NAMALWA (cell line): ENCODE measurements at regions not wholly inside any gene's neighbourhood (a gene's known extent, or its start where the extent isn't known, plus 50 kb on each side); places are given as distances from the start of the nearest gene placed in this dataset.

Experiments used
- DNase-seq: peaks from one replicate; pipeline ENCODE4 v3.0.0-alpha.2; 2015; ENCODE audit warnings: low spot score

DNA sequence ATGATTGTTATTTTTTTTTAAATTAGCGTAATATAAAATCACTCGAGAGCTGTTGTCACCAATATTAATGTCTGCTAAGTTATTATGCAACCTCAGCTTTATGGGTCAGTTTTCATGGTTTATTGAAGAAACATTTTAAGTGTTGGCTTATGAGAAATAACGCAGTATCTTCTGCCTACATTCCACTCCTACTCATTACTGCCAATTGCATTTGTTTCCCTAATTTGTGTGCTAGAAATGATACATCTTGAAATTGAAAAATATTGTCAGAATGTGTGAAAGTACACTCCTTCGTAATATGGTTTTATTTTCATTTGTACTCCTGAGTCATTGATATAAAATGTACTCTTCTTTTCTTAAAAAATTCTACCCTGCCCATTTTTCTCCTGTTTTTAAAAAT lies 333.3 kb upstream of the HSF2 start:
- DNase-seq, result no peak

DNA sequence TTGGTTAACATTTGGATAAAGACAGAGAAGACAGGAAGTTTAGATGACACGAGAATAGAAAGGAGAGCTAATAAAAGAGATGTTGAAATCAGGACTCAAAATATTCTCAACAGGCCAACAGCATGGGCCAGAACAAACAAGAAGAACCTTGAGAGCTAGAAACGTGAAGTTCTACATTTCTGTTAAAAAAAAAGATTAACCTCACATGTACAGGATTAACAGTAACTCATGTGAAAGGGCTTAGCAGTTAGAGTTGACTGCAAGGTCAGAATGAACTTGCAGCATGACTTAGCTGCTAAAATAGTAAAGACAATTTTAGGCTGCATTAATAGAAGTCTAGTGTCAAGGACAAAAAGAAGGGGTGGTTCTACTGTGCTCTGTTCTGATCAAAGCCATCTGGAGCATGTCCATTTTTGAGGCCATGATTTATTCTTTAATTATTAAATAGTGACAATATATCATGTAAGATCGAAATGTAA lies 331.1 kb upstream of the HSF2 start:
- no peak for DNase-seq

DNA sequence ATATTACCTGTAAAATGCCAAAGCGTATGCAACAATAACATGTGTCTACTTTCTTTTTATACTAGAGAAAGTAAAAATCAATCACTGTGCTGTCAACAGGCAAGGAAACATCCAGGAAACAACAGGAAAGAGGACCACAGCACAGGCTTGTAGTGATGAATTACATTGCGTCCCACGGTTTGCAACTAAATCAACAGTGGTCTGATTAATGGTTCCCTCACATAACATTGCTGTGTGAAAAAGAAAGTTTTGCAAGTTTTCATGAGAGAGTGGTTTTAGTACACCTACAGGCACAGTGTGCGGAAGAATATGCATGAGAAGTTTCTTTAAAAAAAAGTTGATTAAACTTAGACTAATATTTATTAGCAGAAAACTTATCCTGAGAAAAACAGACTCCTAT lies 329.5 kb upstream of the HSF2 start:
- DNase-seq, result no peak

DNA sequence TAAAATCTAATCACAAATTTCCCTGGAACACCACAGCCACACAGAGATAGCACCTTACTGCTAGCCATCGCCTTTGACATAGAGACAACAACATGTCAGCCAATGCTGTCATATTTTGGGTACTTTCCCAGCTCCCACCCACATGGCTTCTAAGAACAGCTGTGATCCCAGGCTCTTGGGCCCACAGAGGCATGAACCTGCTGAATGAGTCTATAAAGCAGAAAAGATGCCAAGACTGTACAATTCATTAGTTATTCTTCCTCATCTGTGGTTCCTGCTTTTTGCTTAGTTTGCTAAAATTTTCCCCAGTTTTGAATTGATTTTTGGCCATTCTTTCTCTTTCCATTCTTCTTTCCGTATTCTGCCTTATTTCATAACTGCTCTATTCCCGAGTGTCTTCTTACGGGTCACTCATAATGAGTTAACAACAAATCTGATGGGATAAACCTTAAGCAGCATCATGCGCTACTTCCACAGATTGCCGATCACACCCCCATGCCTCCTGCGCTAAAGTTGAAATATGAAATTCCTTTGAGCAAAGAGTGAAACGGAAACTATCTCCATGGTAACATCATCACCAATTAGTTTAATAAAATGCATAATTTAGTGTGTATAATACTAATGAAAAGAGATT lies 327.3 kb upstream of the HSF2 start:
- no peak for DNase-seq

DNA sequence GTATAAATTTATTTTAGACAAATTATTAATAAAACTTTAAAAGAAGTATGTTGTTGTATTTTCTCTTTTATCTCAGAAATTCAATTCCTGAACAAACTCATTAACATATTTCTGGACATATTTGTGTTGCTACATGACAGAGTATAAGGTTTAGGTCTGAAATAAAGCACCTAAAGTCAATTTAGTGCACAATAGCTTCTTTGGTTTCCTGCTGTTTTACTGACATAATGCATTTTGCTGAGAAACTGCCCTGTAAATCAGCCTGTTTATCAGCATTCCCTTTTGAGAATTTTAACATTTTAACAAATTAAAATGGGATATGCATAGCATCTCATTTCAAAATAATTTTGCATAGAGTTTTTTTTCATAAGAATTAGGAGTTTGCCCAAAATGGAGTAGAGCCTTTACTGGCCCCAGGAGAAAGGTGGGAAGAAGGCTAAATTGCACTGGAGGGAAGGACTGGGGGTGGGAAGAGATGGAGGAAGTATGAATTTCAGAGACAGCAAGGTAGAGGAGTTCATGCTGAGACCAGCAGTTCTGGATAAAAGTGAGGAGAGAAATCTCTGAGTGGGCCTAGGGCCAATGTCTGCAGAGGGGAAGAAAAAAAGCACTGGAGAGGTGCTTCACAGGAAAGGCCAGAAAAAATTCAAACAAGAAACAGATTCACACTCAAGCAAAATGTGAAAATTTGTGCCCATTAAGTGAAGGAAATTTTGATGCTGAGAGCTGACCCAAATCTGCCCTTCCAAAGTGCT lies 324.2 kb upstream of the HSF2 start:
- no peak for DNase-seq

DNA sequence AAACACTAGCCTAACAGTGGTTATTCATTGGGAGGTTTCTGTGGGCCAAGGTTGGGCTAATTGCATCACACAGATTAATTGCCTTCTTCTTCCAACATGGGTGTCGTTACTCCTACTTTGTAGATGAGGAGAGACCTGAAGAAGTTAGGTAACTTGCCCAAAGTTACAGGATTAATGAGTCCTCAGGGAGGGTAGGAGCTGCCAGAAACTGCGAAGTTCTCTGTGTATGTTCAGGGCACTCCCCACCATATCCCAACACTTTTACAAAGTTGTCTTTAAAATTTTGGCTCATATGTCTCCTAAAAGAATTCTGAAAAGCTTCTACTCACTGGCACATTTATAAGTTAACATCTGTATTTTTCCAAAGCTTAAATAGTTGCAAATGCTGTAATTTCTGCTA lies 323.5 kb upstream of the HSF2 start:
- DNase-seq, result no peak

DNA sequence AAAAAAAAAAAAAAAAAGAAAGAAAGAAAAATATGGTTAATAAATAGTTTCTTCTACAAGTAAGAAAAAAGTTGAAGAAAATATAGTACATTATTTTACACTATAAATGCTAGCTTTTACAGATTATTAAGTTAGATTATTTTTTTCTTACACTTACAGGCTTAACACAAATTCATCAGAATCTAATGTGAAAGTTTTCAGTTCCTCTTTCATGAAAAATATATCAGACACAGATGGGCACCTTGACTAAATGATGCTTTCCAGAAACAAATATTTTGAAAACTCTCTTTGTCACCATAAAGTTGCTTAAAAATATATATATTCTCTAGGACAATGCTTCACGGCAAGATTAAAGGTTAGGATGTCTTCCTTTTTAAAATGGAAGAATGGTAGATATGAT lies 321.8 kb upstream of the HSF2 start:
- no peak for DNase-seq

DNA sequence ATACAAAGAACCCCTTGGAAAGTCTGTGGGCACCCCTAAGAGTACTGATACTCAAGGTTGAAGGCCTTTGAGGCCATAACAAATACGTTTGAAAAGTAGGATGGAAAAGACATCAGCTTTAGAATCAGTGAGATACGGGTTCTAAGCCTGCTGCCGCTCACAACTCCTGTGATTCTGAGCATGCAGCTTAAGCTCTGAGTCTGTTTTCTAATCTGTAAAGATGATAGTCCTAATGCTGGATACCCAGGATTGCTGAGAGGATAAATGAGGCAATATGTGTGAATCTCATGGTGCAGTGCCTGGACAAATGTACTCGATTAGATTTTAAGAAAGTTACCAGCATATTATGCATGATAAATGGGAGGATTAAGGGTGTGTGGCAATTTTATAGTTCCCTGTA lies 321.0 kb upstream of the HSF2 start:
- no peak for DNase-seq

DNA sequence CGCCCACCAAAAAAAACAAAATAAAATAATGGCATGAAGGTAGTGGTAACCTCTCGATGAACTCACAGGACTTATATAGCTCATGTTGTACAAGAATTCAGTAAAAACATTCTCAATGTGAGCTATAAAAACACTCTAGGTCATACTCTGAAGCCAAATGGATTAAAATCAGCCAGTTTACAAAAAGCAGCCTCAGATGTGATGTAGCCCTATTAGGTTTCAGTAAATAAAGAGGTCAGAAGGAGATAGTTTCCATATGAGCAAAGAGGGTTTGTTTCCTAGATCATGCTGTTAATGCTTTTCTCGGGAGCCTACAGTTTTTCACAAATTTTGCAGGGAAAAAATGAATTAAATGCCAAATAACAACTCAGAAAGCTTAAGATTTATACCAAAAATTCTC lies 319.5 kb upstream of the HSF2 start:
- DNase-seq, result no peak

DNA sequence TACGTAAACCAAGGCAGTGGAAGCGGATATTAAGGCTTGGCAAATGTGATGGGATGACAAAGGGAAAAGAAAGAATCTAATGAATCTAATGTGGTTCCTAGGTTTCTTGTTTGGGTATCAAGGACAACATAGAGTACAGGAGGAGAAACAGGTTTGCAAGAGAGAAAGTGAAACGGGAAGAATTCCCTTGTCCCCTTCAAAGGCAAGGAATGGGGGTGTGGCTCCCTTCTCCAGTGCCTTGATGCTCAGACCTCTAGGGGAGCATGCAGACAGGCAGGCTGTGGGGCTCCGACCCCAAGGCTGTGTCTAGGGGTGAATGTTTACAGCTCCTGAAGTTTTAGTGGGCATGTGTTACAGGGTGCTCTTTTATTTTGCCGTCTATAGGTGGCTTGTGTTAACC lies 317.5 kb upstream of the HSF2 start:
- no peak for DNase-seq

DNA sequence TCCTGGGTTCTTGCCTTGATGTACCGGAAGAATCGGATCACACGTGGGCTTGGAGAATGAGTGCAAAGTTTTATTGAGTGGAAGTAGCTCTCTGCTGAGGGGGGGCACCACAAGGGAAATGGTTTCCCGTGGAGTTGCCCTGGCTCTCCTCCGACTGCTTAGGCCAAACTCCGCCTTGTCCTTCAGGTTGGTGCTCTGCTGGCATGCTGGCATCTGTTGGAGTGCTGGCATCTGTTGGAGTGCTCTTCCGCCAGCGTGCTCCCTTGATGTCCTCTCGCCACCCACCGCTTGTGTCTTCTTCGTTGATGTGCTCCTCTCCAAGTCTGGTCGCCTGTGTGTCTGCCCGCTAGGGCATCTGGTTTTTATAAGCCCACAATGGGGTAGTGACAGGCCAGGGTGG lies 317.1 kb upstream of the HSF2 start:
- no peak for DNase-seq

DNA sequence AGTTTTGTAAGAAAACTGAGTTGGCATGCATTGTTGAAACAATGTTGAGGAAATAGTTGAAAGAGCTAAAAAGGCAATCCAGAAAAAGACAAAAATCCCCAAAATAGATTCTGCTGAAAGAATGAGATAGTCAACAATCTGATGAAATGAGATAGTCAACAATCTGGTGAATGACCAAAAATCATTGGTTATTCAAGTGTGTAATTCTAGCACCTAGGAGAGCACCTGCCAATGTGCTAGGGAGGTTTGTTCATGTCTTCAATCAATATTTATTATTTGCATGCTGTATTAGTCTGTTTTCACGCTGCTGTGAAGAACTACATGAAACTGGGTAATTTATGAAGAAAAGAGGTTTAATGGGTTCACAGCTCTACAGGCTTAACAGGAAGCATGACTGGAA lies 307.1 kb upstream of the HSF2 start:
- DNase-seq, result no peak

DNA sequence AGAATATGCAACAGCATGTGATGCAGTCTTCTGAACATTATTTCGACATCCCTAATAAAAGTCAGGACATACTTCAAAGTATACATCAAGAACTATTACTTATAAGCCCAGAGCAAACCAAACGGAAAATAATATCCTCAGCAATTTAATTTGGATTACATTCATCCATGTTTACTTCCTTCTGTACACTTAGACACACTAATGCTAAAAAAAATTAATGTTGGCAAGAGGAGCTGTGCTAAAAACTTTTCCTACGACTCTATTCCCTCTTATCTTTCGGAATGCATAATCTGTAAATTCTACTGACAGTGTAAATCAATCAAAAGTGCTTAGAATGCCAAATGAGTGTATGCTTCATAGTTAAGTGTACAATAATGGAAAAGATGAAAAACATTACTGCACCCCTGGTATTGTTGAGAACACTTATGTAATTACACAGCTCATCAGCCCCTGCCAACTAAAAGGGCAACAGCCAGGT lies 301.2 kb upstream of the HSF2 start:
- no peak for DNase-seq

DNA sequence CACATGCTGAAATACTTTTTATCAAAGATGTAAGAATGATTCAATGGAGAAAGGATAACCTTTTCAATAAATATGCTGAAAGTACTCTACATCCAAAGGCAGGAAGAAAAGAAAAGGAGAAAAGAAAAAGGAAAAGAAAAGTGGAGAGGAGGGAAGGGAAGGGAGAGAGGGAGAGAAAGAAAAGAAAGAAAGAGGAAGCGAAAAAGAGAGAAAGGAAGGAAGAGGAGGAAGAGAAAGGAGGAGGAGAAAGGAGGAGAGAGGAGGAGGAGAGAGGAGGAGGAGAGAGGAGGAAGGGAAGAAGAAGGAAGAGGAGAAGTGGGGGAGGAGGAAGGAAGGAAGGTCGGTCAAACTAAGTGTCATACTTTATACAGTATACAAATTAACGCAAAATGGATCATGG lies 297.4 kb upstream of the HSF2 start:
- DNase-seq, result no peak

DNA sequence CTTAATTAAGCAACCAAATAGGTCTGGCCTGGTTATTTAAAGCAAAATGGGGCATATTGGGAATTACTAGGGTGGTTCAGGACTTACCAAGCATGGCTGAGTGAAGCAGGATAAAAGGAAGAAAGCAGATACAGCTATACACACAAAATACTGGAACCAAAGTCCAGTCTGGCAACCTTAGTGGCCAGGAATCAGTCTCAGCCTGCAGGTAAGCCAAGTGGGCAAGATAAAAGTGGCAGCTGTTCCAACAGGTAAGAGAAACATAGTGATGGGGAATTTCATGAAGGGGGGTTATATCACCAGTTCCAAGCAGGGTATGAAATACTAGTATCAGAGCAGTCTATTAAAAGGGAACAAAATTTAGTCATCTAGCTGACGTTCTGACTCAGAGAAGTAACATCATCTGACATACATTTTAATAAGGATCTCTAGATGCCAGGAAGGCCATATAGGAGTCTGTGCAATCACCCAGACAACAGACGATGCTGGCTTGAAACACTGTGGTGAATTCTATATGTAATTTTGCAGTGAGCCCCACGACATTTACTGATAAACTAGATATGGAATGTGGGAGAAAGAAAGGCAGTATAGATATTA lies 292.1 kb upstream of the HSF2 start:
- no peak for DNase-seq

DNA sequence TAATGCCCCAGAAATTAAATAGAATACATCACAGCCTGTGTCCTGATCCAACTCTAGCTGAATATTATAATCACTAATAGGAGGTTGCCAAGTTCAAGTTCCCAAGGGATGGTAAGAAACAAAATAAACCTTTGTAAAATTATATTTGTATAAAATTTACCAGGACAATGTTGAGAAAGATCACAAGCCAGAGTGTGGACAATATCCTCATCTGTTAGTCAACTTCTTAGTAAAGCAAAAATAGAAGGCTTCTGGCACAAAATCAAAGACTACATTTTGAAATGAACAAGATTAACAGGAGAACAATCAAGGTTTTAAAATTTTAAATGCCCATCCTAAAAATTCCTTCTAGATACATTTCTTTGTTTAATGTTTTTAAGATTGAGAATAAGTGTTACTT lies 290.4 kb upstream of the HSF2 start:
- no peak for DNase-seq

DNA sequence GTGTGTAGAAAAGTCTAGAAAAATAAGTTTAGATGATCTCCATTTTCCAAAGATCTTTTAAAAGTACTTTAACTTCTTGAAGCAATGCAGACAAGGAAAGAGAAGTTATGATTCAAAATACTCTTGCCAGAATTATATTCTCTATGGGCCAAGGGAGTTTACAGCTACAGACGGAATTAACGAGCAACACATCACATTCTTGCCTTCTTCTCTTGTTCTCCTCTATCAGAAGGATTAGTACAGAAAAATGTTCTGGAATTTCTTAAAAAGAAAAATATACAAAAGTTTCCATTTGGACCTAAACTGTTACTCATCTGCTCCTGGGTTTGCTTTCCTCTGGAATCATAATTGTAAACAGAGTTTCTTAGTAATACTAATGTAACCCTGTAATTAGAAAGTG lies 284.7 kb upstream of the HSF2 start:
- no peak for DNase-seq

DNA sequence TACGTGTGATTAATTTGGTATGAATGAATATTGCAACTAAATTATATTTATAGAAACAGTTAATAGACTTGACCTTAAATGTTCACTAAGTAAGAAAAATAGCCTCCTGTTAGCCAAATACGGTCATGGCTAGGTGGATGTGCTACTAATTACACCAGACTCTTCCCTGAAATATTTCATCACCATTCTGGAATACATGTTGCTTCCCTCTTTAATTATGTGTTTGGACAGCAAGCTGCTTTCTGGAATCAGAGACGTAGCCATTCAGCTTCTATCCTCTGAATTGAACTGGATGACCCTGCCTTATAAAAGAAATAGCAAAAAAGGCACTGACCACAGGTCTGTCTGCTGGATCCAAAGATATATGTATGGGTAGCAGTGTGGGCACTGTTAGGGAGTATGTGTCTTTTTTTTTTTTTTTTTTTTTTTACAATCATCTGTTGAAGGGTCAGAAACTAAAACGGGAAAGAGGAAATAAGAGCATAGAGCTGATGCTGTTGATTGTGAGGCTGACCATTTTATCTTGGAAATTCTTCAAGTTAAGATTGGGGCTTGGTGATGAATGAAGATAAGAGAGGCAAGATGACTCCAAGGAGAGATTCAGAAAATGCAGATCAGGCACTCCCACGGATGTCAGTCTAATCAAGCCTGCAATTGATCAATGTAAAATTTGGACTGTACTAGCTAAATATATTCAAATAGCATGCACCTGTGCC lies 283.2 kb upstream of the HSF2 start:
- no peak for DNase-seq

DNA sequence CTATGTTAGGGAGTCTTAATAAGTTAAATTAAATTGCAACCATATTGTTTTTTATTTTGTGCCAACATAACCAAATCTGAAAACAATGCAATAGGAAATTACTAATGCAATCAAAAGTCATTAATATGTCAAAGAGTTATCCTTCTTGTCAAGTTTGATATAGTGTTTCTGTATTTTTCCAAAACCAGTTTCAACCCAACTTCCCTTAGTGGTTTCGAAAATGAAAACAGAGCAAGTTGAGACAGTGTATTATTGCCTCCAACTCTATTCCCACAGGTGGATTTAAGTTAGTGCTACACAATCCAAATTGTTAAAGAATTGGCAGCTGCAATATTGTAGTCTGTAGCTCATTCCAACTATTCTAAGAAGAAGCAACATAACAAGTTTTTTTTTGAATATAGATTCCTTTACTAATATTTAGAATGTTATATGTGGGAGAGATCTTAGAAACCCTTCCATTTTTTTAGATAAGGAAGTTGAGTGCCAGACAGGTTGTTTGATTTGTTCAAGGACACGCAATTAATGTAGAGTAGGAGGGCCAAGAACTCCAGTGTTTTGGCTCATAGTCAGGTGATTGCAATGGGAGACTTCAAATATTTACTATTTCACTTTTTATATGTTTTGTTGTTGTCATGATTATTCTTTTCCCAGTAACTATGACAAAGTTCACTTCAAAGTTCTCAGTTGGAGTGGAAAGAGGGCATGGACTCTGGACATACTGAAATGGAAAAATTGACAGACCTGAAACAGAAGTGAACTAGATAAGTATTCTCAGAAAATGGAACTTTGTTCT lies 282.4 kb upstream of the HSF2 start:
- no peak for DNase-seq

DNA sequence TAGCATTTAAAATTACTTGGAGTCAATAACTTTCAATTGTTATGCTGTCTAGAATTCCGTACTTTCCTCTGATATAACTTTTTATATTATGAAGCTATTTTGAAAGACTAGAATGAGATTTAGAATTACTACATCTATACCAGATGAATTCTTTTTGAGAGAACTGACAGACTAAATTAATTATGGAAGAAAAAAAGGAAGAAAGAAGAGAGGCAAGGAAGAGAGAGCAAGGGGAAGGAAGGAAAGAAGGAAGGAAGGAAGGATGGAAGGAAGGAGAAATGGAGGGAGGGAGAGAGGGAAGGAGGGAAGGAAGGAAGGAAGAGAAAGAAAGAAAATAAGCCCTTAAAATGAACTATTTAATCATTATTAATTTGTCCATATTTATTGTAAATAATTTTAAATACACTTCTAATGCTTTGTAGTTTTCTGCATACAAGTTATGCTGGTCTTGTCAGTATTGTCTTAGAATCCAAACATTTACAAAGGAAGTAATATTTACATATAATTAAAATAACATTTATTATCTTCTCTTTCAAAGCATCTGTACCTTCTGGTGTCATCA lies 280.4 kb upstream of the HSF2 start:
- no peak for DNase-seq

DNA sequence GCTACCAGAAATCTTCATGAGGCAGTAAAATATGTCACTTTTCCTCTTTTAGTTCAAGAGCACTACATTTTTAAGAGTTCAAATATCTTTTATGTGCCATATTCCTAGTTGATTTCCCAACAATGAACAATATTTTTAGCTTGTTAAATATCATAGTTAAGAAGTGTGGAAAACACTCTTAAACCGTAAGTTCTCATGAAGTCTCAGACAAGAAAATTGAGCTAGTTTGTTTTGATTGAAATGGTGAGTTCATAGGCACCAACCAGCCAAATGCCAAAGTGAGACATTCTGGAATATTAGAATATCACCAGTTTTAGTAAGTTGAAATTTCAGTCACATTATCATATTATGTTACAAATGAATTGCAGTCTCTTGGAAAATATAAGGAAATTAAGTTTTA lies 277.2 kb upstream of the HSF2 start:
- DNase-seq, result no peak

DNA sequence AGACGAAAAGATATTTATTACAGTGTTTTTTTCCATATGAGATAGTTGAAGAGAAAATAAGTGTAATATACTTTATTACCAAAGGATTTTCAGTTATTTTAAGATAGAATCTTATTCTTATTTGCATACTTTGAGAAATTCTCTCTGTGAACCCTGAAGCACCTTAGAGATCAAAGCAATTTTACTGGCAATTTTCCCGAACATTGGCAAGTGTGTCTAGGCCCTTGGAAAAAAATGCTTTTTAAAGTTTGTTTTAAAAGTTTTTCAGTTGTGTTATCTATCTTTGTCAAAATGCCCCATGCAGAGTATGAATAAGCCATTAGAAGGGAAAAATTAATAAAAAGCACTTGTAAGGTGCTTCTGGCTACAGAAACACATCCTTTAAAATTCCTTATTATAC lies 276.8 kb upstream of the HSF2 start:
- DNase-seq, result no peak
